ENCODE measurements at regions not wholly inside any gene's neighbourhood (a gene's known extent, or its start where the extent isn't known, plus 50 kb on each side); places are given as distances from the start of the nearest gene placed in this dataset.

DNA sequence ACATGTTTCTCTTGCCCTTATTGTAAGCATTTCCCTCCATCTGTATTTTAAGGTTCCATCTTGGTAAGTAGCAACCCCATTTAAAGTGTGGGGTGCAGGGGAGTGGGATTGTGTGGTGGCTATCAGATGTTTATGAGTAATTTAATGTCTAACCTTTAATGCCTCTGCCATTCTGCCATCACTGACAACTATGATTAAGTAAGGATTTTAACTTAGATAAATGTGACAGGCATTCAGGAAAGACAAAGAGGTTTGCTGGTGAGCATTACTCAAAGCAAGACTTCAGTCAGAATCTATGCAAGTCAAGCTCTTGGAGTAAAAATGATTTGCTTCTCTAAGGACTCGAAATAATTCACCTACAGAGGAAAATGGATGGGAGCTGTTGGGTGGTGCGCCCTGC is 143.0 kb downstream of the NXNL2 start:
- TF ChIP-seq, protein P1, sequence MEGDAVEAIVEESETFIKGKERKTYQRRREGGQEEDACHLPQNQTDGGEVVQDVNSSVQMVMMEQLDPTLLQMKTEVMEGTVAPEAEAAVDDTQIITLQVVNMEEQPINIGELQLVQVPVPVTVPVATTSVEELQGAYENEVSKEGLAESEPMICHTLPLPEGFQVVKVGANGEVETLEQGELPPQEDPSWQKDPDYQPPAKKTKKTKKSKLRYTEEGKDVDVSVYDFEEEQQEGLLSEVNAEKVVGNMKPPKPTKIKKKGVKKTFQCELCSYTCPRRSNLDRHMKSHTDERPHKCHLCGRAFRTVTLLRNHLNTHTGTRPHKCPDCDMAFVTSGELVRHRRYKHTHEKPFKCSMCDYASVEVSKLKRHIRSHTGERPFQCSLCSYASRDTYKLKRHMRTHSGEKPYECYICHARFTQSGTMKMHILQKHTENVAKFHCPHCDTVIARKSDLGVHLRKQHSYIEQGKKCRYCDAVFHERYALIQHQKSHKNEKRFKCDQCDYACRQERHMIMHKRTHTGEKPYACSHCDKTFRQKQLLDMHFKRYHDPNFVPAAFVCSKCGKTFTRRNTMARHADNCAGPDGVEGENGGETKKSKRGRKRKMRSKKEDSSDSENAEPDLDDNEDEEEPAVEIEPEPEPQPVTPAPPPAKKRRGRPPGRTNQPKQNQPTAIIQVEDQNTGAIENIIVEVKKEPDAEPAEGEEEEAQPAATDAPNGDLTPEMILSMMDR (IDR thresholded peaks at IDR 0.05; ENCODE audit: extremely low read depth in 1 of 2, insufficient read depth in 1 of 2, low read depth in 1 of 2, low read length in 2 of 2): no peak
- TF ChIP-seq POLR2AphosphoS5 (IDR thresholded peaks at IDR 0.05; ENCODE audit: insufficient read depth, low read depth, low read length) (no peak), FOS (IDR thresholded peaks at IDR 0.05; ENCODE audit: borderline replicate concordance, insufficient read depth, low read length) (no peak), JUN (IDR thresholded peaks at IDR 0.05; ENCODE audit: borderline replicate concordance, insufficient read depth, insufficient read length, low read depth) (no peak), EZH2 (IDR thresholded peaks at IDR 0.05; ENCODE audit: borderline replicate concordance, low read depth, low read length, severe bottlenecking) (no peak), POLR2A (IDR thresholded peaks at IDR 0.05; ENCODE audit: low read depth, low read length) (no peak), MYC (IDR thresholded peaks at IDR 0.05; ENCODE audit: low read depth, low read length) (no peak), GATA2 (IDR thresholded peaks at IDR 0.05; ENCODE audit: insufficient read depth, insufficient read length, low read depth, low read length) (no peak)
- TF ChIP-seq, protein P2, sequence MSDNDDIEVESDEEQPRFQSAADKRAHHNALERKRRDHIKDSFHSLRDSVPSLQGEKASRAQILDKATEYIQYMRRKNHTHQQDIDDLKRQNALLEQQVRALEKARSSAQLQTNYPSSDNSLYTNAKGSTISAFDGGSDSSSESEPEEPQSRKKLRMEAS (IDR thresholded peaks at IDR 0.05; ENCODE audit: insufficient read depth, insufficient read length): no peak

All from endothelial cell of umbilical vein (primary cell).